A549 (cell line): ENCODE measurements at regions not wholly inside any gene's neighbourhood (a gene's known extent, or its start where the extent isn't known, plus 50 kb on each side); places are given as distances from the start of the nearest gene placed in this dataset.

Source experiments
- ATAC-seq, 2 experiments: fragments of 200-7000 bp in 1 of 2; fragments of >200 bp in 1 of 2; cut with Nextera tagmentation in 1 of 2; cut with Tn5 transposase in 1 of 2; 3 replicates each; pipeline versions ENCODE4 v1.8.0 to v1.9.1; 2018 to 2020; ENCODE audit warnings: mild to moderate bottlenecking in 1 of 2, moderate library complexity in 1 of 2
- CTCF ChIA-PET: fragments of 300-600 bp; sonication (Branson Sonifier 250); formaldehyde crosslinking; extraction: SDS; loops from one replicate; lab custom pipeline; 2021; ENCODE audit warnings: antibody characterized with exemption, inconsistent platforms; lab: Yijun Ruan, JAX
- POLR2A ChIA-PET: fragments of 350-600 bp; formaldehyde crosslinking; extraction: SDS; loops from one replicate; lab custom pipeline; 2021; ENCODE audit warnings: antibody characterized with exemption, inconsistent platforms; lab: Yijun Ruan, JAX
- DNase-seq, 2 experiments: peaks; one replicate each; pipeline versions ENCODE4 v3.0.0 to v3.0.0-alpha.2; 2011 to 2016; ENCODE audit warnings: low read depth in 1 of 2, low spot score in 1 of 2
- FAIRE-seq: peaks from 2 replicates; lab custom pipeline; 2011; peaks lifted over from hg19 to GRCh38; lab: Jason Lieb, UNC
- H3K27ac ChIP-seq, 2 experiments: fragments of >200 bp; sonication (Bioruptor Twin); formaldehyde crosslinking; 3 replicates each; pipeline ENCODE4 v1.5.1; 2016 to 2017
- H3K4me1 ChIP-seq: fragments of >200 bp; sonication (Bioruptor Twin); formaldehyde crosslinking; 3 replicates; pipeline ENCODE4 v1.6.1; 2016
- H3K4me2 ChIP-seq: fragments of >200 bp; sonication (Bioruptor Twin); formaldehyde crosslinking; 3 replicates; pipeline ENCODE4 v1.6.1; 2016
- H3K4me3 ChIP-seq: fragments of >200 bp; sonication (Bioruptor Twin); formaldehyde crosslinking; 3 replicates; pipeline ENCODE4 v1.5.1; 2016
- H3K9me3 ChIP-seq: fragments of >200 bp; sonication (Bioruptor Twin); formaldehyde crosslinking; 3 replicates; pipeline ENCODE4 v1.6.1; 2016
- CBX2 ChIP-seq: fragments of 200-600 bp; sonication (generic); IDR thresholded peaks from 2 replicates; pipeline ENCODE4 v1.6.1; 2016; ENCODE audit warnings: low read depth, mild to moderate bottlenecking, borderline replicate concordance
- CHD2 ChIP-seq: fragments of 150-350 bp; IDR thresholded peaks from 2 replicates; pipeline ENCODE4 v1.6.1; 2014; ENCODE audit warnings: low read length; ENCODE audit not compliant: partially characterized antibody
- CHD4 ChIP-seq: fragments of 200-600 bp; sonication (generic); IDR thresholded peaks from 2 replicates; pipeline ENCODE4 v1.6.1; 2016; ENCODE audit warnings: antibody characterized with exemption, mild to moderate bottlenecking, borderline replicate concordance
- CTCF ChIP-seq: fragments of >200 bp; sonication (Bioruptor Twin); formaldehyde crosslinking; IDR thresholded peaks from 3 replicates; pipeline ENCODE4 v1.5.1; 2016
- E2F6 ChIP-seq: IDR thresholded peaks from 2 replicates; pipeline ENCODE4 v1.6.1; 2012; ENCODE audit warnings: low read depth, borderline replicate concordance
- EP300 ChIP-seq, 2 experiments: fragments of >200 bp; sonication (Bioruptor Twin); formaldehyde crosslinking; IDR thresholded peaks; 2 replicates in 1 of 2; 3 replicates in 1 of 2; pipeline ENCODE4 v1.6.1; 2016 to 2017
- ESRRA ChIP-seq: fragments of 150-350 bp; IDR thresholded peaks from 2 replicates; pipeline ENCODE4 v1.6.1; 2014; ENCODE audit warnings: mild to moderate bottlenecking, low read length, borderline replicate concordance
- FOSL2 ChIP-seq, 2 experiments: fragments of 450-650 bp in 1 of 2; fragments of >200 bp in 1 of 2; sonication (Bioruptor Twin) in 1 of 2; formaldehyde crosslinking; IDR thresholded peaks; 2 replicates each; pipeline versions ENCODE4 v1.5.0 to v1.6.1; 2016 to 2020; ENCODE audit warnings: mild to moderate bottlenecking in 1 of 2, moderate library complexity in 1 of 2
- FOXS1 ChIP-seq: fragments of 250-450 bp; sonication (Bioruptor Pico); IDR thresholded peaks from 2 replicates; pipeline ENCODE4 v1.5.0; 2020; ENCODE audit warnings: mild to moderate bottlenecking, moderate library complexity
- GATA3 ChIP-seq: IDR thresholded peaks from 2 replicates; pipeline ENCODE4 v1.6.1; 2012; ENCODE audit warnings: borderline replicate concordance
- HEYL ChIP-seq: fragments of 250-450 bp; sonication (Bioruptor Pico); IDR thresholded peaks from 2 replicates; pipeline ENCODE4 v1.8.0; 2021; ENCODE audit warnings: mild to moderate bottlenecking, moderate library complexity
- KDM5A ChIP-seq: fragments of 200-600 bp; sonication (generic); IDR thresholded peaks from 2 replicates; pipeline ENCODE4 v1.6.1; 2016; ENCODE audit warnings: antibody characterized with exemption, mild to moderate bottlenecking
- MAFK ChIP-seq: fragments of 450-650 bp; IDR thresholded peaks from 2 replicates; pipeline ENCODE4 v1.6.1; 2014; ENCODE audit not compliant: partially characterized antibody
- MAX ChIP-seq: IDR thresholded peaks from 2 replicates; pipeline ENCODE4 v1.6.1; 2012
- MAZ ChIP-seq: fragments of 150-350 bp; IDR thresholded peaks from 2 replicates; pipeline ENCODE4 v1.6.1; 2014; ENCODE audit warnings: antibody characterized with exemption, low read depth, low read length, borderline replicate concordance
- PBX3 ChIP-seq: IDR thresholded peaks from 2 replicates; pipeline ENCODE4 v1.6.1; 2012
- POLR2A ChIP-seq: IDR thresholded peaks from 2 replicates; pipeline ENCODE4 v1.6.1; 2012; ENCODE audit warnings: mild to moderate bottlenecking, low read length
- RAD21 ChIP-seq, 2 experiments: fragments of >200 bp in 1 of 2; sonication (Bioruptor Twin) in 1 of 2; formaldehyde crosslinking in 1 of 2; IDR thresholded peaks in 1 of 2; conservative IDR thresholded peaks in 1 of 2; 2 replicates in 1 of 2; 3 replicates in 1 of 2; pipeline ENCODE4 v1.6.1; 2012 to 2018; ENCODE audit warnings: inconsistent platforms in 1 of 2
- RCOR1 ChIP-seq: fragments of 150-350 bp; IDR thresholded peaks from 2 replicates; pipeline ENCODE4 v1.6.1; 2014; ENCODE audit warnings: antibody characterized with exemption, low read length, low read depth
- REST ChIP-seq: fragments of 200-600 bp; sonication (generic); IDR thresholded peaks from 2 replicates; pipeline ENCODE4 v1.6.1; 2016; ENCODE audit warnings: antibody characterized with exemption, mild to moderate bottlenecking, moderate library complexity
- SMC3 ChIP-seq: fragments of >200 bp; sonication (Bioruptor Twin); formaldehyde crosslinking; IDR thresholded peaks from 3 replicates; pipeline ENCODE4 v1.6.1; 2018; ENCODE audit warnings: inconsistent platforms
- SREBF2 ChIP-seq: fragments of 450-650 bp; IDR thresholded peaks from 2 replicates; pipeline ENCODE4 v1.6.1; 2014; ENCODE audit warnings: mild to moderate bottlenecking, moderate library complexity
- ZFP36 ChIP-seq: fragments of 450-650 bp; IDR thresholded peaks from 2 replicates; pipeline ENCODE4 v1.6.1; 2014; ENCODE audit warnings: borderline replicate concordance; ENCODE audit not compliant: partially characterized antibody
- ZSCAN20 ChIP-seq: fragments of 250-450 bp; sonication (Bioruptor Pico); IDR thresholded peaks from 2 replicates; pipeline ENCODE4 v1.8.0; 2022; ENCODE audit warnings: mild to moderate bottlenecking, moderate library complexity
- WGBS: methylation state at CpG from one replicate; pipeline ENCODE4 v1.1.6; 2017; ENCODE audit errors: missing lambda C conversion rate; 5-methylcytosine and 5-hydroxymethylcytosine counted together

GRCh38 chr10:85542936-85543730, 823.5 kb downstream of the GRID1 start:
- Histone ChIP-seq H3K4me3 (no peak overlapping the region), H3K4me1 (peaks cover 7% of the 10 kb centered on the region; the same call in 2 of the 3 replicates), H3K9me3 (no peaks in the 10 kb centered on the region), H3K4me2 (no peak overlapping the region), H3K27ac (no peak overlapping the region)
- WGBS = 50% methylated on average over 6 of the region's 6 CpGs
- POLR2A ChIA-PET = no interaction called here
- TF ChIP-seq FOXS1 (CRISPR knock-in tag) = no peak
- TF ChIP-seq POLR2A = no peak
- no peak for TF ChIP-seq KDM5A
- TF ChIP-seq RAD21 (conservative IDR thresholded peaks at IDR 0.05 in 1 of 2, IDR thresholded peaks at IDR 0.05 in 1 of 2) = no peak
- TF ChIP-seq PBX3 = no peak
- TF ChIP-seq GATA3 = no peak
- TF ChIP-seq ZFP36 = no peak
- no peak for TF ChIP-seq MAFK
- TF ChIP-seq HEYL (CRISPR knock-in tag) = no peak
- no peak for TF ChIP-seq CTCF
- no peak for TF ChIP-seq MAX
- no peak for TF ChIP-seq ZSCAN20 (CRISPR knock-in tag)
- TF ChIP-seq CHD2 = no peak
- no peak for TF ChIP-seq CBX2
- TF ChIP-seq CHD4 = no peak
- DNase-seq (no peak), FAIRE-seq (no peak), ATAC-seq (no peak)
- CTCF ChIA-PET = no interaction called here

GRCh38 chr10:85544956-85545355, 821.6 kb downstream of the GRID1 start:
- no peak overlapping the region for H3K4me3 ChIP-seq
- ChIA-PET CTCF (interaction anchor here (1.1 kb wide), 1 partner anchor 13 kb away, joined by 3 read pairs; no protein-coding TSS in a partner anchor), POLR2A (no interaction called here)
- peaks cover 11% of the 10 kb centered on the region; the same call in 2 of the 3 replicates for H3K4me1 ChIP-seq
- H3K9me3 ChIP-seq = no peaks in the 10 kb centered on the region
- TF ChIP-seq HEYL (CRISPR knock-in tag) (no peak), RCOR1 (no peak), E2F6 (no peak)
- H3K4me2 ChIP-seq = no peak overlapping the region
- no peak overlapping the region for H3K27ac ChIP-seq
- 81% methylated on average over 3 of the region's 3 CpGs for WGBS
- no peak for ATAC-seq
- no peak for FAIRE-seq
- DNase-seq = no peak

- POLR2A ChIA-PET = no interaction called here
- CTCF ChIA-PET = interaction anchor here (1.1 kb wide), 1 partner anchor 10 kb away, joined by 3 read pairs; no protein-coding TSS in a partner anchor
- no peak for TF ChIP-seq EP300 (IDR thresholded peaks at IDR 0.05)
- TF ChIP-seq SREBF2 = no peak
- no peak for TF ChIP-seq SMC3
- TF ChIP-seq ZFP36 = no peak
- TF ChIP-seq MAZ = no peak
- TF ChIP-seq FOSL2 (IDR thresholded peaks at IDR 0.05) = no peak
- no peak for TF ChIP-seq FOSL2 (CRISPR knock-in tag; IDR thresholded peaks at IDR 0.05)
- TF ChIP-seq REST = no peak
- no peak for TF ChIP-seq ESRRA
- no peak for TF ChIP-seq FOXS1 (CRISPR knock-in tag)
- no peak for TF ChIP-seq HEYL (CRISPR knock-in tag)
- no peak for TF ChIP-seq GATA3
- Histone ChIP-seq H3K9me3 (no peaks in the 10 kb centered on the region), H3K4me2 (no peak overlapping the region), H3K4me1 (peaks cover 11% of the 10 kb centered on the region; the same call in 2 of the 3 replicates), H3K4me3 (no peak overlapping the region), H3K27ac (no peak overlapping the region)
- DNase-seq = no peak
- ATAC-seq = no peak
- no peak for FAIRE-seq
- WGBS = 59% methylated on average over 4 of the region's 4 CpGs
These were observed 820.7 kb downstream of the GRID1 start for GRCh38 chr10:85545874-85546273.
